ENCODE measurements at regions not wholly inside any gene's neighbourhood (a gene's known extent, or its start where the extent isn't known, plus 50 kb on each side); places are given as distances from the start of the nearest gene placed in this dataset.

DNA sequence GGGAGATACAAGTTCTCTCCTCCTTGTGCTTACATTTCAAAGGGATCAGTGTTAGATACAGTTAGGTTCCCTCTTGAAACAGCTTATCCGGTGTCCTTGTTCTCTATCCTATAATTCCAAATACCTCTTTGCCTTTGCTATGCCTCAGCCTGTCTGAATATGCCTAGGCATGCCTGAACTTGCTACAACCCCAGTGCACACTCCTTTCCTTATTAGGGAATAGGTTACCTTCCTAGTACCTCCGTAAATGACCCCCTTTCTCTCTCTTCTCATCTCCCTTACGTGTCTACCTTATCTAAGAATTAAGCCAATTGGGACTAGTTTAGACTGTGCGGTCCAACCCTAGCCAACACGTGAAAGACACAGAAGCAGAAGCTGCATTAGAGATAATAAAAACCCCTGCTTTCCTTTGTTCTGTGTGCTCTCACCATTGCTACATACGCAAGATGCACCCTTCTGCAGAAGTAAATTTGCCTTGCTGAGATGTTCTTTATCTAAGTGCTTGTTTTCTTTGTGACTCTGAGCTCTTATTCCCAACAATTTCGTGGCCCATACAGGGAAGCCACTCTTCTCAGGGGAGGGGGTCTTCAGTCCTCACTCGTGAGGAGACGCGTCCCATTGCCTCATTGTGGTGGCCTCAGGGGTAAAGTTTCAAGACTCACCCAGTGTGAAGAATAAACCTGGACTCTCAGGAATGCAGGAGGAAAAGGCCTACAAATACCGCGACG lies 802.1 kb downstream of the PLA2G4A start:
- Histone ChIP-seq H3K9me3 (replicated peaks; ENCODE audit: control insufficient read depth, low read depth, low read length) (no peaks in the 10 kb centered on the region), H3K4me3 (ENCODE audit: low read length) (no peak overlapping the region), H3K27ac (ENCODE audit: low read length) (no peak overlapping the region), H3K36me3 (ENCODE audit: control insufficient read depth, insufficient read depth, low read length) (no peaks in the 10 kb centered on the region), H3K4me1 (ENCODE audit: control insufficient read depth, insufficient read depth, low read length) (no peaks in the 10 kb centered on the region), H3K27me3 (ENCODE audit: control insufficient read depth, insufficient read depth, low read length) (no peaks in the 10 kb centered on the region)
- 96% methylated on average over 8 of the region's 13 CpGs for WGBS (ENCODE audit: insufficient coverage)
- DNase-seq, result no peak

GRCh38 chr1:187631381-187631675 lies 802.6 kb downstream of the PLA2G4A start:
- Histone ChIP-seq H3K27ac (ENCODE audit: low read length) (no peak overlapping the region), H3K4me3 (ENCODE audit: low read length) (no peak overlapping the region), H3K27me3 (ENCODE audit: control insufficient read depth, insufficient read depth, low read length) (no peaks in the 10 kb centered on the region), H3K9me3 (replicated peaks; ENCODE audit: control insufficient read depth, low read depth, low read length) (no peaks in the 10 kb centered on the region), H3K4me1 (ENCODE audit: control insufficient read depth, insufficient read depth, low read length) (no peaks in the 10 kb centered on the region), H3K36me3 (ENCODE audit: control insufficient read depth, insufficient read depth, low read length) (no peaks in the 10 kb centered on the region)
- WGBS (ENCODE audit: insufficient coverage), result 93% methylated on average over 5 of the region's 5 CpGs
- DNase-seq, result no peak

GRCh38 chr1:187631984-187632383 lies 803.2 kb downstream of the PLA2G4A start:
- WGBS (ENCODE audit: insufficient coverage), result no CpG with 5 or more reads among the region's 5 CpGs
- H3K4me1 ChIP-seq (ENCODE audit: control insufficient read depth, insufficient read depth, low read length), result no peaks in the 10 kb centered on the region
- DNase-seq, result no peak
- H3K36me3 ChIP-seq (ENCODE audit: control insufficient read depth, insufficient read depth, low read length), result no peaks in the 10 kb centered on the region
- no peak overlapping the region for H3K27ac ChIP-seq (ENCODE audit: low read length)
- H3K9me3 ChIP-seq (replicated peaks; ENCODE audit: control insufficient read depth, low read depth, low read length), result peaks cover under 1% of the 10 kb centered on the region
- no peak overlapping the region for H3K4me3 ChIP-seq (ENCODE audit: low read length)
- H3K27me3 ChIP-seq (ENCODE audit: control insufficient read depth, insufficient read depth, low read length), result no peaks in the 10 kb centered on the region

DNA sequence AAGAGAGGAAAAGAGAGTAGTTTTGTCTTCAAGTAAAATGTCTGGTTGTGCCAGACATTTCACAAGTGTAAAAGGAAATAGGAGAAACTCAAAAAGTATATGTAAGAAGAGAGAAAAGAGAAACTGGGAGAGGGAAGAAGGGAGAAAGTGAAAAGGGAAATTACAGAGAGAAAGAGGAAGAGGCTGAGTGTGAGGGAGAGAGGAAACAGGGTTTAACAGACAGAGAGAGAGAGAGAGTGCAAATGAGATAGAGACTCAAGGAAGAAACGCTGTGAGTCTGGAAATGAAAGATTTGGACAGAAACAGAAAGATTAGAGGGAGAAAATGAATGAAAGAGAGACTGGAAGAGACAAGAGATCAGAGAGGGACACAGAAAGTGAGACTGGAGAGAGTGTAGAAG lies 806.2 kb downstream of the PLA2G4A start:
- H3K4me3 ChIP-seq (ENCODE audit: low read length), result no peak overlapping the region
- 27% methylated on average over 1 of the region's 1 CpG for WGBS (ENCODE audit: insufficient coverage)
- no peaks in the 10 kb centered on the region for H3K27me3 ChIP-seq (ENCODE audit: control insufficient read depth, insufficient read depth, low read length)
- DNase-seq, result no peak
- H3K4me1 ChIP-seq (ENCODE audit: control insufficient read depth, insufficient read depth, low read length), result no peaks in the 10 kb centered on the region
- no peak overlapping the region for H3K27ac ChIP-seq (ENCODE audit: low read length)
- H3K9me3 ChIP-seq (replicated peaks; ENCODE audit: control insufficient read depth, low read depth, low read length), result peaks cover 2% of the 10 kb centered on the region
- H3K36me3 ChIP-seq (ENCODE audit: control insufficient read depth, insufficient read depth, low read length), result no peaks in the 10 kb centered on the region

GRCh38 chr1:187638733-187639434 lies 810.1 kb downstream of the PLA2G4A start:
- WGBS (ENCODE audit: insufficient coverage), result no CpG with 5 or more reads among the region's 2 CpGs

GRCh38 chr1:187641015-187641414 lies 812.3 kb downstream of the PLA2G4A start:
- Histone ChIP-seq H3K4me3 (ENCODE audit: low read length) (no peak overlapping the region), H3K4me1 (ENCODE audit: control insufficient read depth, insufficient read depth, low read length) (no peaks in the 10 kb centered on the region), H3K27ac (ENCODE audit: low read length) (no peak overlapping the region), H3K27me3 (ENCODE audit: control insufficient read depth, insufficient read depth, low read length) (no peaks in the 10 kb centered on the region), H3K36me3 (ENCODE audit: control insufficient read depth, insufficient read depth, low read length) (no peaks in the 10 kb centered on the region), H3K9me3 (replicated peaks; ENCODE audit: control insufficient read depth, low read depth, low read length) (peaks cover 2% of the 10 kb centered on the region)
- DNase-seq, result no peak
- WGBS (ENCODE audit: insufficient coverage), result 89% methylated on average over 5 of the region's 5 CpGs

More at GRCh38 chr1:187638733-187639434, 810.1 kb downstream of the PLA2G4A start:
- H3K4me1 ChIP-seq (ENCODE audit: control insufficient read depth, insufficient read depth, low read length), result no peaks in the 10 kb centered on the region
- H3K27me3 ChIP-seq (ENCODE audit: control insufficient read depth, insufficient read depth, low read length), result no peaks in the 10 kb centered on the region
- H3K9me3 ChIP-seq (replicated peaks; ENCODE audit: control insufficient read depth, low read depth, low read length), result peaks cover 2% of the 10 kb centered on the region
- H3K27ac ChIP-seq (ENCODE audit: low read length), result no peak overlapping the region
- DNase-seq, result no peak
- H3K36me3 ChIP-seq (ENCODE audit: control insufficient read depth, insufficient read depth, low read length), result no peaks in the 10 kb centered on the region
- H3K4me3 ChIP-seq (ENCODE audit: low read length), result no peak overlapping the region

- H3K36me3 ChIP-seq (ENCODE audit: control insufficient read depth, insufficient read depth, low read length), result no peaks in the 10 kb centered on the region
- H3K27ac ChIP-seq (ENCODE audit: low read length), result no peak overlapping the region
- H3K4me1 ChIP-seq (ENCODE audit: control insufficient read depth, insufficient read depth, low read length), result no peaks in the 10 kb centered on the region
- no peak for DNase-seq
- WGBS (ENCODE audit: insufficient coverage), result 82% methylated on average over 6 of the region's 7 CpGs
- no peaks in the 10 kb centered on the region for H3K27me3 ChIP-seq (ENCODE audit: control insufficient read depth, insufficient read depth, low read length)
- no peak overlapping the region for H3K4me3 ChIP-seq (ENCODE audit: low read length)
- peaks cover 2% of the 10 kb centered on the region for H3K9me3 ChIP-seq (replicated peaks; ENCODE audit: control insufficient read depth, low read depth, low read length)
These were observed 812.7 kb downstream of the PLA2G4A start for GRCh38 chr1:187641463-187641862.

GRCh38 chr1:187641907-187642306 lies 813.2 kb downstream of the PLA2G4A start:
- H3K36me3 ChIP-seq (ENCODE audit: control insufficient read depth, insufficient read depth, low read length), result no peaks in the 10 kb centered on the region
- no peak for DNase-seq
- no peak overlapping the region for H3K27ac ChIP-seq (ENCODE audit: low read length)
- no peak overlapping the region for H3K4me3 ChIP-seq (ENCODE audit: low read length)
- peaks cover 2% of the 10 kb centered on the region for H3K9me3 ChIP-seq (replicated peaks; ENCODE audit: control insufficient read depth, low read depth, low read length)
- no CpG with 5 or more reads among the region's 2 CpGs for WGBS (ENCODE audit: insufficient coverage)
- H3K4me1 ChIP-seq (ENCODE audit: control insufficient read depth, insufficient read depth, low read length), result no peaks in the 10 kb centered on the region
- H3K27me3 ChIP-seq (ENCODE audit: control insufficient read depth, insufficient read depth, low read length), result no peaks in the 10 kb centered on the region

GRCh38 chr1:187645651-187646050 lies 816.9 kb downstream of the PLA2G4A start:
- no peaks in the 10 kb centered on the region for H3K4me1 ChIP-seq (ENCODE audit: control insufficient read depth, insufficient read depth, low read length)
- no peaks in the 10 kb centered on the region for H3K27me3 ChIP-seq (ENCODE audit: control insufficient read depth, insufficient read depth, low read length)
- H3K27ac ChIP-seq (ENCODE audit: low read length), result no peak overlapping the region
- H3K4me3 ChIP-seq (ENCODE audit: low read length), result no peak overlapping the region
- no peaks in the 10 kb centered on the region for H3K9me3 ChIP-seq (replicated peaks; ENCODE audit: control insufficient read depth, low read depth, low read length)
- WGBS (ENCODE audit: insufficient coverage), result 43% methylated on average over 1 of the region's 2 CpGs
- H3K36me3 ChIP-seq (ENCODE audit: control insufficient read depth, insufficient read depth, low read length), result no peaks in the 10 kb centered on the region
- peak; percentile 4 for DNase-seq

DNA sequence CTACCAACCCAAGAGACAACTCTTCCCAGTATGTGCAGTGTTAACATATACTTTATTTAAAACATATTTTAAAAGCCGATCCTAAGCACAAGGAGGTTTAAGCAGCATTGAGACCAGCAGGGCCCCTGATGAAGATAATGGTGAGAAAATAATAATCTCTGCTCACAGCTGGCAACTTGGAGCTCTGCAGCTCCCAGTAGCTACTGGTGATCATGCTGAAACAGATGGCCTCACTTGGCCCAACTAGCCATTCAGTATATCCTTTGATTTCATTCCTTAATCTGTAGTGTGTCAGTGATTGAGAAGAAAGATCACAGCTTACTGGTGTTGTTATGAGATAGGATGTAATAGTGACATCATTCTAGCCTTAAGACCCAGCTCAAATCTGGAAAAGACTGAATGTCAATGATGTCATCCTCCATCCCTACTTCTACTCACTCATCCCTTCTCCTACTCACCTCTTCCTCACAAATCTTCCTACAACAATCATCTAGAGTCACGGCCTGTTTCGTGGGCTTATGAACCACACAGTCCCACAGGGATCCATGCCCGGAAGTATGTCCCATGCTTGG lies 817.9 kb downstream of the PLA2G4A start:
- no peaks in the 10 kb centered on the region for H3K9me3 ChIP-seq (replicated peaks; ENCODE audit: control insufficient read depth, low read depth, low read length)
- no peak overlapping the region for H3K27ac ChIP-seq (ENCODE audit: low read length)
- no peaks in the 10 kb centered on the region for H3K27me3 ChIP-seq (ENCODE audit: control insufficient read depth, insufficient read depth, low read length)
- H3K36me3 ChIP-seq (ENCODE audit: control insufficient read depth, insufficient read depth, low read length), result no peaks in the 10 kb centered on the region
- no peaks in the 10 kb centered on the region for H3K4me1 ChIP-seq (ENCODE audit: control insufficient read depth, insufficient read depth, low read length)
- 90% methylated on average over 2 of the region's 4 CpGs for WGBS (ENCODE audit: insufficient coverage)
- H3K4me3 ChIP-seq (ENCODE audit: low read length), result no peak overlapping the region
- DNase-seq, result no peak

All from muscle of leg (tissue), 3 donors.